ENCODE measurements at regions not wholly inside any gene's neighbourhood (a gene's known extent, or its start where the extent isn't known, plus 50 kb on each side); places are given as distances from the start of the nearest gene placed in this dataset.

DNA sequence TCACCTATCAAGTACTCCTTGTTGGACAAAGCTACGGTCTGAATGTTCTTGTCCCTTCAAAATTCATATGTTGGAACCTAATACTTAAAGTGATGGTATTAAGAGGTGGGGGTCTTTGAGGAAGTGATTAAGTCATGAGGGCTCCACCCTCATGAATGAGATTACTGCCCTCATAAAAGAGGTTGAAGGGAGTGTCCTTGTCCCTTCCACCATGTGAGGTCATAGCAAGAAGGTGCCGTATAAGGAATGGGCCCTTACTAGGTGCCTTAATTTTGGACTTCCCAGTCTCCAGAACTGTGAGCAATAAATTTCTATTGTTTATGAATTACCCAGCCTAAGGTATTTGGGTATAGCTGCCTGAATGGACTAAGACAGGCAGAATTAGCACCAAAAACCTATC, 191.1 kb upstream of the NUDT4 start:
- no peak overlapping the region for H3K4me3 ChIP-seq
- 69 to 98% (median 92%) methylated on average over 2 of the region's 2 CpGs for whole genome bisulfite sequencing, 5 donors
- H3K27me3 ChIP-seq (replicated peaks in 1 of 7), result no peaks in the 10 kb centered on the region
- no peaks in the 10 kb centered on the region for H3K9me3 ChIP-seq
- H3K27ac ChIP-seq, result no peak overlapping the region
- DNase-seq, result no peak
- TF ChIP-seq POLR2A (IDR thresholded peaks at IDR 0.05) (no peak), POLR2AphosphoS5 (IDR thresholded peaks at IDR 0.05) (no peak)
- TF ChIP-seq, protein P1, sequence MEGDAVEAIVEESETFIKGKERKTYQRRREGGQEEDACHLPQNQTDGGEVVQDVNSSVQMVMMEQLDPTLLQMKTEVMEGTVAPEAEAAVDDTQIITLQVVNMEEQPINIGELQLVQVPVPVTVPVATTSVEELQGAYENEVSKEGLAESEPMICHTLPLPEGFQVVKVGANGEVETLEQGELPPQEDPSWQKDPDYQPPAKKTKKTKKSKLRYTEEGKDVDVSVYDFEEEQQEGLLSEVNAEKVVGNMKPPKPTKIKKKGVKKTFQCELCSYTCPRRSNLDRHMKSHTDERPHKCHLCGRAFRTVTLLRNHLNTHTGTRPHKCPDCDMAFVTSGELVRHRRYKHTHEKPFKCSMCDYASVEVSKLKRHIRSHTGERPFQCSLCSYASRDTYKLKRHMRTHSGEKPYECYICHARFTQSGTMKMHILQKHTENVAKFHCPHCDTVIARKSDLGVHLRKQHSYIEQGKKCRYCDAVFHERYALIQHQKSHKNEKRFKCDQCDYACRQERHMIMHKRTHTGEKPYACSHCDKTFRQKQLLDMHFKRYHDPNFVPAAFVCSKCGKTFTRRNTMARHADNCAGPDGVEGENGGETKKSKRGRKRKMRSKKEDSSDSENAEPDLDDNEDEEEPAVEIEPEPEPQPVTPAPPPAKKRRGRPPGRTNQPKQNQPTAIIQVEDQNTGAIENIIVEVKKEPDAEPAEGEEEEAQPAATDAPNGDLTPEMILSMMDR (IDR thresholded peaks at IDR 0.05 in 8 of 11, conservative IDR thresholded peaks at IDR 0.05 in 3 of 11), result no peak
- no peaks in the 10 kb centered on the region for H3K36me3 ChIP-seq
- intact Hi-C loops (cut with DNase I; ENCODE audit: low total_unique reads), result no loop called here
- H3K4me1 ChIP-seq, result peaks cover 0 to 34% (median 13%) of the 10 kb centered on the region in 6 donors

DNA sequence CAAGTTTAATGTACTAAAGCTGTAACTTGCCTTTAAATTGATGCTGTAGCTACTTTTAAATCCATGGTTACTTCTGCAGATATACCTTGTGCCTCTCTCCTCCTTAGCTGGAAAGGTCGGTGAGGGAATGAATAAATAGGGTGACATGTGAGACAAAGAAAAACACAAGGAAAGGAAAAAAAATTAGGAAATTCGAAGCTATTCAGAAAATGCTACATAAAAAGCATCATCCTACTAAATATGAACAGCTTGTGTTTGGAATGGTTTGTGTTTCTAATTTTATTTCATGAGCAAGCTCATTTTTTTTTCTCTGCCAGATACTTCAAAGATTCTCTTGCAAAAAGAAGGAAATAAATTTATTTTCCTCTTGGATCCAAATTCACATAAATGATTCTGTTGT, 186.3 kb upstream of the NUDT4 start:
- Histone ChIP-seq H3K27ac (no peak overlapping the region), H3K9me3 (peaks cover 0 to 15% (median 7%) of the 10 kb centered on the region in 8 donors), H3K4me1 (no peaks in the 10 kb centered on the region), H3K27me3 (replicated peaks in 1 of 7) (no peaks in the 10 kb centered on the region), H3K36me3 (no peaks in the 10 kb centered on the region), H3K4me3 (no peak overlapping the region)
- no peak for TF ChIP-seq POLR2A (IDR thresholded peaks at IDR 0.05)
- no peak for TF ChIP-seq POLR2AphosphoS5 (IDR thresholded peaks at IDR 0.05)
- TF ChIP-seq, protein P1 (IDR thresholded peaks at IDR 0.05 in 8 of 11, conservative IDR thresholded peaks at IDR 0.05 in 3 of 11), result no peak
- intact Hi-C loops (cut with DNase I; ENCODE audit: low total_unique reads), result no loop called here
- no peak for DNase-seq
- 56 to 81% (median 71%) methylated on average over 2 of the region's 2 CpGs for WGBS, 5 donors

DNA sequence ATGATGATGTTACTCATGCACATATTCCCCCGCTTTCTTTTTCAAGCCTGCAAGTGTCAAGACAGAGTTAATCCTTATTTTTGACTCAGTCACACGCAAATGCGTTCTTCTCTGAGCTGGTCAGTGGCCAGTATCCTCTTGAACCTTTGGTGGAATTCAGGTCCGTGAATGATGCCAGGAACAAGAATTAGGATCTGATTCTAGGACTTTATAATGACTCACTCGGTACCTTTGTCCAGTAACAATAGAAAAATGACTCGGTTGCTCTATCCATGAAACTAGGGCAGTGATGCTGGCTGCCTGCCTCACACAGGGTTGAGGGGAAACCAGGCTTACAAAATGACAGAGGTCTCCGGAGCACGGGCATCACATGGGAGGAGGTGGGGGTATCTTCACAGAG, 185.8 kb upstream of the NUDT4 start:
- Histone ChIP-seq H3K4me3 (no peak overlapping the region), H3K9me3 (peaks cover 0 to 15% (median 7%) of the 10 kb centered on the region in 8 donors), H3K4me1 (no peaks in the 10 kb centered on the region), H3K27me3 (replicated peaks in 1 of 7) (no peaks in the 10 kb centered on the region), H3K27ac (no peak overlapping the region), H3K36me3 (no peaks in the 10 kb centered on the region)
- no peak for DNase-seq
- TF ChIP-seq, protein P1 (IDR thresholded peaks at IDR 0.05 in 8 of 11, conservative IDR thresholded peaks at IDR 0.05 in 3 of 11), result no peak
- TF ChIP-seq POLR2A (IDR thresholded peaks at IDR 0.05) (no peak), POLR2AphosphoS5 (IDR thresholded peaks at IDR 0.05) (no peak)
- WGBS, 5 donors, result 78 to 94% (median 85%) methylated on average over 8 of the region's 8 CpGs
- intact Hi-C loops (cut with DNase I; ENCODE audit: low total_unique reads), result no loop called here

DNA sequence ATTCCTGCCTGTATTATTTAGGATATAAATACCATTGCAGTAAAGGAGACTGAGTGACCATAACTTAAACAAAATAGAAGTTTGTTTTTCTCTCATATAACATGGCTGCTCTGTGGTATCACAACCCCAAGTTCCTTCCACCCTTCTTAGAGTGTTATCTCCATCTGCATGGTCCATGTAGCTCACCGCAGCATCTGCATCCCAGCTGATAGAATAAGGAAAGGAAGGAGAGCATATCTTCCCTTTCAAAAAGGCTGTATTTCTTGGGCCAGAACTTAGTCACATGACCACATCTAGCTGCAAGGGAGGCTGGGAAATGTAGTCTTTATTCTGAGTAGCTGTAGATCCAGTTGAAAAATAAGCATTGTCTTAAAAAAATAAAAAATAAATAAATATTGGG, 184.8 kb upstream of the NUDT4 start:
- no peaks in the 10 kb centered on the region for H3K27me3 ChIP-seq (replicated peaks in 1 of 7)
- peaks cover 0 to 15% (median 7%) of the 10 kb centered on the region in 8 donors for H3K9me3 ChIP-seq
- no peak for TF ChIP-seq POLR2AphosphoS5 (IDR thresholded peaks at IDR 0.05)
- TF ChIP-seq, protein P1 (IDR thresholded peaks at IDR 0.05 in 8 of 11, conservative IDR thresholded peaks at IDR 0.05 in 3 of 11), result no peak
- no peak for TF ChIP-seq POLR2A (IDR thresholded peaks at IDR 0.05)
- H3K4me3 ChIP-seq, result no peak overlapping the region
- no peak overlapping the region for H3K27ac ChIP-seq
- intact Hi-C loops (cut with DNase I; ENCODE audit: low total_unique reads), result no loop called here
- peaks cover 0 to 4% (median 0%) of the 10 kb centered on the region in 6 donors for H3K4me1 ChIP-seq
- no peaks in the 10 kb centered on the region for H3K36me3 ChIP-seq
- WGBS, 5 donors, result 89 to 100% (median 97%) methylated on average over 1 of the region's 1 CpG
- DNase-seq, result no peak

Measured in spleen (tissue), 11 donors.